ENCODE measurements at regions not wholly inside any gene's neighbourhood (a gene's known extent, or its start where the extent isn't known, plus 50 kb on each side); places are given as distances from the start of the nearest gene placed in this dataset.

GRCh38 chr5:144774197-144774596 is 603.5 kb downstream of the KCTD16 start:
- TF ChIP-seq CTCF (IDR thresholded peaks at IDR 0.05; ENCODE audit: insufficient read depth, low read depth, low read length): no peak
- TF ChIP-seq EZH2 (IDR thresholded peaks at IDR 0.05; ENCODE audit: insufficient read depth, low read length): no peak

Measured in astrocyte (in vitro differentiated cells and primary cell).